Right lobe of liver (tissue), 6 donors: ENCODE measurements at regions not wholly inside any gene's neighbourhood (a gene's known extent, or its start where the extent isn't known, plus 50 kb on each side); places are given as distances from the start of the nearest gene placed in this dataset.

ENCODE experiments used
- ATAC-seq, 4 donors: fragments of 200-7000 bp; cut with Tn5 transposase; one replicate each; pipeline ENCODE4 v1.9.1; 2020; ENCODE audit warnings: mild to moderate bottlenecking in 4 of 4, moderate library complexity in 4 of 4
- DNase-seq, 3 donors: peaks; one replicate each; pipeline ENCODE4 v3.0.0-alpha.2; 2020
- H3K27ac ChIP-seq, 3 donors: fragments of 200-600 bp; one replicate each; pipeline ENCODE4 v1.8.0; 2022
- H3K27me3 ChIP-seq, 2 donors: fragments of 200-600 bp; one replicate each; pipeline ENCODE4 v1.8.0; 2022
- H3K36me3 ChIP-seq, 4 donors: fragments of 200-600 bp; sonication (generic) in 1 of 4; one replicate each; pipeline versions ENCODE4 v1.5.1 to v1.8.0; 2017 to 2022; ENCODE audit warnings: control low read depth in 1 of 4
- H3K4me1 ChIP-seq, 4 donors: fragments of 200-600 bp; sonication (generic) in 1 of 4; one replicate each; pipeline versions ENCODE4 v1.5.1 to v1.8.0; 2017 to 2022; ENCODE audit warnings: control low read depth in 1 of 4
- H3K4me3 ChIP-seq, 3 donors: fragments of 200-600 bp; one replicate each; pipeline ENCODE4 v1.8.0; 2022
- H3K9me3 ChIP-seq, 4 donors: fragments of 200-600 bp; sonication (generic) in 1 of 4; one replicate each; pipeline versions ENCODE4 v1.5.1 to v1.8.0; 2017 to 2022; ENCODE audit warnings: control low read depth in 1 of 4
- CTCF ChIP-seq, 4 donors: fragments of 200-600 bp in 3 of 4; fragments of 450-650 bp in 1 of 4; IDR thresholded peaks; one replicate each; pipeline versions ENCODE4 v1.5.1 to v1.8.0; 2016 to 2022; ENCODE audit warnings: antibody characterized with exemption in 4 of 4, mild to moderate bottlenecking in 2 of 4
- POLR2A ChIP-seq: fragments of 450-650 bp; IDR thresholded peaks from one replicate; pipeline ENCODE4 v1.6.1; 2017; ENCODE audit warnings: antibody characterized with exemption, mild to moderate bottlenecking
- WGBS: methylation state at CpG from one replicate; pipeline ENCODE4 v1.1.6; 2018; ENCODE audit warnings: low coverage, low lambda C conversion rate; ENCODE audit not compliant: insufficient coverage; ENCODE audit errors: missing lambda C conversion rate; 5-methylcytosine and 5-hydroxymethylcytosine counted together
- intact Hi-C, 2 donors: fragments of 100-400 bp; cut with DNase I; formaldehyde crosslinking; loops; one replicate each; pipeline versions ENCODE4 v1.11.2 to v1.14.1; 2022
- donor health status: DM: no; HTN: yes; CAD: no.
- donor health status: DM: no; HTN: no; CAD: no.
- donor health status: DM: no; HTN: no; CAD: no.
- donor health status: DM: no; HTN: yes; CAD: no.
- donor health status: DM: no; HTN: yes; CAD: no.

- H3K27me3 ChIP-seq: no peaks in the 10 kb centered on the region
- ATAC-seq (no peak), DNase-seq (no peak)
- no peaks in the 10 kb centered on the region for H3K36me3 ChIP-seq
- intact Hi-C loops: no loop called here
- TF ChIP-seq POLR2A (no peak), CTCF (IDR thresholded peaks at IDR 0.05) (no peak)
- no peaks in the 10 kb centered on the region for H3K9me3 ChIP-seq
- H3K27ac ChIP-seq: no peak overlapping the region
- WGBS: 48% methylated on average over 5 of the region's 5 CpGs
- H3K4me3 ChIP-seq: no peak overlapping the region
- no peaks in the 10 kb centered on the region for H3K4me1 ChIP-seq
These were observed 1050.0 kb downstream of the ADGRL3 start for GRCh38 chr4:62250100-62250499.

GRCh38 chr4:62243895-62244294 lies 1043.8 kb downstream of the ADGRL3 start:
- Histone ChIP-seq H3K36me3 (no peaks in the 10 kb centered on the region), H3K27ac (no peak overlapping the region), H3K4me3 (no peak overlapping the region), H3K4me1 (no peaks in the 10 kb centered on the region), H3K9me3 (no peaks in the 10 kb centered on the region), H3K27me3 (no peaks in the 10 kb centered on the region)
- ATAC-seq (no peak), DNase-seq (no peak)
- TF ChIP-seq CTCF (IDR thresholded peaks at IDR 0.05) (no peak), POLR2A (no peak)
- WGBS: 57% methylated on average over 1 of the region's 1 CpG
- intact Hi-C loops: no loop called here

- intact Hi-C loops: no loop called here
- Histone ChIP-seq H3K36me3 (no peaks in the 10 kb centered on the region), H3K27me3 (no peaks in the 10 kb centered on the region), H3K4me1 (no peaks in the 10 kb centered on the region), H3K9me3 (no peaks in the 10 kb centered on the region), H3K27ac (no peak overlapping the region), H3K4me3 (no peak overlapping the region)
- TF ChIP-seq POLR2A (no peak), CTCF (IDR thresholded peaks at IDR 0.05) (no peak)
- ATAC-seq (no peak), DNase-seq (no peak)
- WGBS: 51% methylated on average over 4 of the region's 4 CpGs
These were observed 1035.8 kb downstream of the ADGRL3 start for GRCh38 chr4:62235911-62236310.

- H3K4me1 ChIP-seq: no peaks in the 10 kb centered on the region
- intact Hi-C loops: no loop called here
- no peak overlapping the region for H3K4me3 ChIP-seq
- H3K36me3 ChIP-seq: no peaks in the 10 kb centered on the region
- no peak for DNase-seq
- H3K27me3 ChIP-seq: no peaks in the 10 kb centered on the region
- TF ChIP-seq CTCF (IDR thresholded peaks at IDR 0.05) (no peak), POLR2A (no peak)
- no peaks in the 10 kb centered on the region for H3K9me3 ChIP-seq
- ATAC-seq: no peak
- 22% methylated on average over 3 of the region's 3 CpGs for WGBS
- no peak overlapping the region for H3K27ac ChIP-seq
These were observed 1032.7 kb downstream of the ADGRL3 start for GRCh38 chr4:62232814-62233213.

- no peaks in the 10 kb centered on the region for H3K4me1 ChIP-seq
- H3K9me3 ChIP-seq: no peaks in the 10 kb centered on the region
- ATAC-seq: no peak
- intact Hi-C loops: no loop called here
- no peaks in the 10 kb centered on the region for H3K36me3 ChIP-seq
- H3K4me3 ChIP-seq: no peak overlapping the region
- H3K27me3 ChIP-seq: no peaks in the 10 kb centered on the region
- 55% methylated on average over 3 of the region's 3 CpGs for WGBS
- H3K27ac ChIP-seq: no peak overlapping the region
- TF ChIP-seq CTCF (IDR thresholded peaks at IDR 0.05) (no peak), POLR2A (no peak)
- no peak for DNase-seq
These were observed 1031.9 kb downstream of the ADGRL3 start for GRCh38 chr4:62231994-62232393.
